ENCODE measurements at regions not wholly inside any gene's neighbourhood (a gene's known extent, or its start where the extent isn't known, plus 50 kb on each side); places are given as distances from the start of the nearest gene placed in this dataset.

- Histone ChIP-seq H2AFZ (ENCODE audit: low read length) (no peak overlapping the region), H3K79me2 (ENCODE audit: insufficient read depth, low read length) (no peaks in the 10 kb centered on the region), H3K23me2 (ENCODE audit: insufficient read length, low read depth, low read length, poor library complexity, severe bottlenecking) (no peaks in the 10 kb centered on the region), H4K20me1 (ENCODE audit: control insufficient read depth, insufficient read depth, insufficient read length) (no peaks in the 10 kb centered on the region), H2AK5ac (ENCODE audit: insufficient read length, low read length) (no peak overlapping the region), H3K18ac (ENCODE audit: insufficient read length, low read depth, low read length) (no peak overlapping the region), H3K4me2 (ENCODE audit: insufficient read depth, insufficient read length, low read length) (no peak overlapping the region), H2BK15ac (ENCODE audit: low read depth, low read length) (no peak overlapping the region), H4K91ac (ENCODE audit: insufficient read length, low read depth, low read length) (no peak overlapping the region), H3K27me3 (ENCODE audit: insufficient read depth, low read length) (no peaks in the 10 kb centered on the region), H3K14ac (ENCODE audit: insufficient read depth, low read length) (no peak overlapping the region), H3K56ac (ENCODE audit: insufficient read length, low read depth, low read length) (no peak overlapping the region), H3K9me3 (ENCODE audit: control insufficient read depth, low read depth, low read length) (no peaks in the 10 kb centered on the region), H3K4ac (ENCODE audit: low read depth, low read length) (no peak overlapping the region), H2BK12ac (ENCODE audit: insufficient read length, low read depth, low read length) (no peak overlapping the region), H3K23ac (ENCODE audit: insufficient read length, low read depth, low read length) (no peak overlapping the region), H3K27ac (ENCODE audit: insufficient read length, low read depth, low read length) (no peak overlapping the region), H3T11ph (ENCODE audit: low read length) (no peak overlapping the region), H4K5ac (ENCODE audit: insufficient read length, low read depth, low read length) (no peak overlapping the region), H3K4me1 (ENCODE audit: insufficient read depth, low read length) (no peaks in the 10 kb centered on the region), H2BK20ac (ENCODE audit: low read depth, low read length, poor library complexity, severe bottlenecking) (no peak overlapping the region), H3K9ac (ENCODE audit: extremely low read depth, insufficient read length, low read length) (no peak overlapping the region), H4K8ac (replicated peaks; ENCODE audit: insufficient read length, low read depth, low read length) (no peak overlapping the region), H2BK5ac (ENCODE audit: insufficient read length, low read length) (no peak overlapping the region), H2BK120ac (ENCODE audit: low read depth, low read length, poor library complexity, severe bottlenecking) (no peak overlapping the region), H3K79me1 (ENCODE audit: insufficient read depth, low read depth, low read length, poor library complexity, severe bottlenecking) (no peaks in the 10 kb centered on the region)
- no peak for DNase-seq
- Mint-ChIP-seq H3K4me1 (peaks cover 4 to 10% of the 10 kb centered on the region in 2 experiments; a peak in 3 of 4 replicates), H3K4me3 (no peak overlapping the region), H3K36me3 (ENCODE audit: insufficient read depth in 1 of 3, low read depth in 3 of 3) (no peaks in the 10 kb centered on the region), H3K9me3 (no peaks in the 10 kb centered on the region), H3K27ac (no peak overlapping the region), H3K27me3 (ENCODE audit: low read depth) (no peaks in the 10 kb centered on the region)
- no peak for TF ChIP-seq CTCF (conservative IDR thresholded peaks at IDR 0.05)
- no CpG with 5 or more reads among the region's 1 CpG for WGBS (ENCODE audit: extremely low coverage, insufficient read length, low lambda C conversion rate)
Observed at GRCh38 chr9:31445357-31445756, 939.1 kb upstream of the ACO1 start.

Measured in H9 (cell line).